PC-3 (cell line): ENCODE measurements at regions not wholly inside any gene's neighbourhood (a gene's known extent, or its start where the extent isn't known, plus 50 kb on each side); places are given as distances from the start of the nearest gene placed in this dataset.

ENCODE experiments used
- ATAC-seq: fragments of 200-7000 bp; cut with Tn5 transposase; 2 replicates; pipeline ENCODE4 v1.9.1; 2020; ENCODE audit warnings: mild to moderate bottlenecking, moderate library complexity
- BruUV-seq: library from RNA; stranded (reverse); fragments of 400-500 nt; replicated peaks from 2 replicates; lab custom pipeline; 2021; lab: Mats Ljungman, UMichigan
- CTCF ChIA-PET: fragments of 300-600 bp; sonication (Branson Sonifier 250); formaldehyde crosslinking; loops from one replicate; lab custom pipeline; 2022; ENCODE audit warnings: antibody characterized with exemption; lab: Charles Lee
- POLR2A ChIA-PET: fragments of 300-600 bp; sonication (Branson Sonifier 250); formaldehyde crosslinking; loops from one replicate; lab custom pipeline; 2022; ENCODE audit warnings: antibody characterized with exemption; ENCODE audit not compliant: unreplicated experiment; lab: Charles Lee
- DNase-seq: peaks from one replicate; pipeline ENCODE4 v3.0.0-alpha.2; 2015
- H2AFZ ChIP-seq: fragments of 300-600 bp; sonication (generic); 2 replicates; pipeline ENCODE4 v1.6.0; 2016; ENCODE audit warnings: antibody characterized with exemption, low read length
- H3F3A ChIP-seq: fragments of 300-600 bp; sonication (generic); one replicate; pipeline ENCODE4 v1.6.0; 2017; ENCODE audit warnings: antibody characterized with exemption, low read length, control low read depth, mild to moderate bottlenecking; ENCODE audit not compliant: unreplicated experiment
- H3K27ac ChIP-seq: fragments of 300-600 bp; sonication (generic); 2 replicates; pipeline ENCODE4 v1.5.1; 2016; ENCODE audit warnings: mild to moderate bottlenecking, low read length
- H3K27me3 ChIP-seq: fragments of 300-600 bp; sonication (generic); 2 replicates; pipeline ENCODE4 v1.6.1; 2016; ENCODE audit warnings: low read length, mixed read lengths
- H3K36me3 ChIP-seq: fragments of 300-600 bp; sonication (generic); 2 replicates; pipeline ENCODE4 v1.6.1; 2016; ENCODE audit warnings: low read depth, mixed run types, low read length, mixed read lengths
- H3K4me1 ChIP-seq: fragments of 300-600 bp; sonication (generic); 2 replicates; pipeline ENCODE4 v1.5.1; 2016; ENCODE audit warnings: low read length; ENCODE audit not compliant: insufficient read depth
- H3K4me2 ChIP-seq: fragments of 300-600 bp; sonication (generic); 2 replicates; pipeline ENCODE4 v1.6.0; 2016; ENCODE audit warnings: low read length
- H3K4me3 ChIP-seq: fragments of 300-600 bp; sonication (generic); 2 replicates; pipeline ENCODE4 v1.5.1; 2016; ENCODE audit warnings: mild to moderate bottlenecking, low read length, mixed read lengths
- H3K79me2 ChIP-seq: fragments of 300-600 bp; sonication (generic); 2 replicates; pipeline ENCODE4 v1.6.1; 2017; ENCODE audit warnings: low read length, mixed read lengths
- H3K9ac ChIP-seq: fragments of 300-600 bp; sonication (generic); 2 replicates; pipeline ENCODE4 v1.6.0; 2016; ENCODE audit warnings: mild to moderate bottlenecking, low read length
- H3K9me2 ChIP-seq: fragments of 300-600 bp; sonication (generic); replicated peaks from 2 replicates; pipeline ENCODE4 v1.6.1; 2016; ENCODE audit warnings: mixed run types, low read length, mixed read lengths
- H3K9me3 ChIP-seq: fragments of 300-600 bp; sonication (generic); 2 replicates; pipeline ENCODE4 v1.6.1; 2016; ENCODE audit warnings: low read length, mixed read lengths
- H4K20me1 ChIP-seq: fragments of 300-600 bp; sonication (generic); 2 replicates; pipeline ENCODE4 v1.6.1; 2016; ENCODE audit warnings: low read length, mixed read lengths
- CTCF ChIP-seq: fragments of 300-600 bp; sonication (generic); conservative IDR thresholded peaks from 2 replicates; pipeline ENCODE4 v1.5.1; 2017; ENCODE audit warnings: antibody characterized with exemption, low read depth, mild to moderate bottlenecking, low read length
- EZH2 ChIP-seq: fragments of 300-600 bp; sonication (generic); IDR thresholded peaks from one replicate; pipeline ENCODE4 v1.6.1; 2017; ENCODE audit warnings: antibody characterized with exemption, mild to moderate bottlenecking, low read length; ENCODE audit not compliant: unreplicated experiment
- EZH2phosphoT487 ChIP-seq: fragments of 300-600 bp; sonication (generic); IDR thresholded peaks from 2 replicates; pipeline ENCODE4 v1.6.1; 2018; ENCODE audit warnings: mild to moderate bottlenecking, antibody characterized with exemption, low read length, borderline replicate concordance
- intact Hi-C: fragments of 100-400 bp; cut with micrococcal nuclease; formaldehyde crosslinking; loops from 2 replicates; pipeline ENCODE4 v1.9.0; 2023

DNA sequence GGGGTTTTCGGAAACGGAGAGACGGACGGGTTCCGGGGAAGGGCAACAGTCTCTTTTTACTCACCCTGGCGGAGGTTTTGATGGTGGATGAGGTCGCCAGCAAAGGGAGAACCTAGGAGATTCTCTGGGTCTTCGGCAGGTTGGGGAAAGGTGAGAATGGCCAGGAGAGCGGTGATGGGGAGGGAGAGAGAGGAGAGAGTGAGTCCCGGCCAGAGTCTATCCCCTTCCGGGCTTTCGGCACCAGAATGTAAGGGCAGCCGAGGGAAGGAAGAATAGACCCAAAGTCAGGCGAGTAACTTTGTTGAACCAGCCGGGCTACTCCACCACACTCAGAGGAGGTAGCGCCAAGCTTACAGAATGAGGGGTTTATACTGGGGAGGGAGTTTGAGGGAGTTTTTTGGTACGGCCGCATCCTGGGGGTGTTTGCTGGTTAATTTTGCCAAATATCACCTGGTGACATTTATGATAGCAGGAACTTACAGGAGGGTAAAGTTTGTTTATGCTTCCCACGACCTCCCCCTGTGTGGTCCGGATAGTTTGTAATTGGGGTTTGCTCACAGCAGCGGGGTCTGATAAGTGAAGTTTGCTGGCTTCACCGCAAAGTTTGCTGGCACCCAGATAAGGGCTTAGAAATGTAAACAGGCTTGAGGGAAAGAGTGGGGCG is 141.1 kb upstream of the ETV3 start:
- ChIA-PET CTCF (no interaction called here), POLR2A (no interaction called here)
- TF ChIP-seq EZH2phosphoT487: no peak
- TF ChIP-seq EZH2: no peak
- no peak for TF ChIP-seq CTCF
- no peak overlapping the region for H3K9ac ChIP-seq
- no peaks in the 10 kb centered on the region for H4K20me1 ChIP-seq
- intact Hi-C loops: no loop called here
- DNase-seq (no peak), ATAC-seq (no peak)
- peaks cover 84% of the 10 kb centered on the region for H3K27me3 ChIP-seq
- H3K4me1 ChIP-seq: no peaks in the 10 kb centered on the region
- H3F3A ChIP-seq: no peaks in the 10 kb centered on the region
- no peak overlapping the region for H3K4me3 ChIP-seq
- no peaks in the 10 kb centered on the region for H3K36me3 ChIP-seq
- H2AFZ ChIP-seq: no peak overlapping the region
- no TSS peak for BruUV-seq
- H3K4me2 ChIP-seq: no peak overlapping the region
- no peak overlapping the region for H3K27ac ChIP-seq
- no peaks in the 10 kb centered on the region for H3K79me2 ChIP-seq
- H3K9me3 ChIP-seq: no peaks in the 10 kb centered on the region
- H3K9me2 ChIP-seq: no peaks in the 10 kb centered on the region

- DNase-seq (no peak), ATAC-seq (no peak)
- Histone ChIP-seq H3K4me2 (no peak overlapping the region), H4K20me1 (no peaks in the 10 kb centered on the region), H3F3A (no peaks in the 10 kb centered on the region), H3K79me2 (no peaks in the 10 kb centered on the region), H3K27ac (no peak overlapping the region), H3K4me1 (no peaks in the 10 kb centered on the region), H3K9ac (no peak overlapping the region), H2AFZ (no peak overlapping the region), H3K27me3 (peaks cover 84% of the 10 kb centered on the region), H3K4me3 (no peak overlapping the region), H3K9me2 (no peaks in the 10 kb centered on the region), H3K36me3 (no peaks in the 10 kb centered on the region), H3K9me3 (no peaks in the 10 kb centered on the region)
- POLR2A ChIA-PET: no interaction called here
- no TSS peak for BruUV-seq
- TF ChIP-seq CTCF (no peak), EZH2phosphoT487 (no peak), EZH2 (no peak)
- intact Hi-C loops: no loop called here
- CTCF ChIA-PET: no interaction called here
These were observed 140.4 kb upstream of the ETV3 start for GRCh38 chr1:157278383-157279137.

DNA sequence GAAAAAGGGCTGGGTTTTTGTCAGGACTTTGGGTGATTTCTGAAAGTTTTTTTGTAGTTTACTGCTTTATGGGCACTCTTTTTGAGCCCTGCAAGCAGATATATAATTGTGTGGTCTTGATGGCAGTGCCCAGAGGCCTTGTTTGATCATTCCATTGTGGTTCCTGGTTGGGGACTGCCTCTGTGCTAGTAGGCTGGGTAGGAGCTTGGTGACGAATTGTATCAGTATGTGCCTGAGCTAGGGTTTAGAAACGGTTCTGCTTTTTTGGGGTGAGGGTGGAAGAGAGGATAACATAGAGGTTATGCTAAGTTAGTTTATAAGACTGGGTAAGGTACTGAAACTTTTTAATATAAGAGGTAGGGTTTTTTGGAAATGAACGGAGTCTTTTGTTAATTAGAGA is 139.7 kb upstream of the ETV3 start:
- no peaks in the 10 kb centered on the region for H3K4me1 ChIP-seq
- H4K20me1 ChIP-seq: no peaks in the 10 kb centered on the region
- TF ChIP-seq CTCF (no peak), EZH2 (no peak), EZH2phosphoT487 (no peak)
- H3K9me3 ChIP-seq: no peaks in the 10 kb centered on the region
- no peak overlapping the region for H2AFZ ChIP-seq
- no peak for DNase-seq
- ATAC-seq: no peak
- no peaks in the 10 kb centered on the region for H3K36me3 ChIP-seq
- H3K9ac ChIP-seq: no peak overlapping the region
- ChIA-PET CTCF (no interaction called here), POLR2A (no interaction called here)
- no peak overlapping the region for H3K4me3 ChIP-seq
- H3F3A ChIP-seq: no peaks in the 10 kb centered on the region
- intact Hi-C loops: no loop called here
- H3K27ac ChIP-seq: no peak overlapping the region
- no peak overlapping the region for H3K4me2 ChIP-seq
- BruUV-seq: no TSS peak
- peaks cover 85% of the 10 kb centered on the region for H3K27me3 ChIP-seq
- no peaks in the 10 kb centered on the region for H3K79me2 ChIP-seq
- H3K9me2 ChIP-seq: no peaks in the 10 kb centered on the region
